A673 (cell line): ENCODE measurements at regions not wholly inside any gene's neighbourhood (a gene's known extent, or its start where the extent isn't known, plus 50 kb on each side); places are given as distances from the start of the nearest gene placed in this dataset.

ENCODE experiments used
- BruUV-seq: library from RNA; stranded (reverse); fragments of 400-500 nt; replicated peaks from 2 replicates; lab custom pipeline; 2021; lab: Mats Ljungman, UMichigan
- CTCF ChIA-PET: fragments of 300-600 bp; sonication (Branson Sonifier 250); formaldehyde crosslinking; loops from one replicate; lab custom pipeline; 2022; ENCODE audit warnings: antibody characterized with exemption; lab: Charles Lee
- POLR2A ChIA-PET: fragments of 300-600 bp; sonication (Branson Sonifier 250); formaldehyde crosslinking; loops from one replicate; lab custom pipeline; 2022; ENCODE audit warnings: antibody characterized with exemption; ENCODE audit not compliant: low non-redundant PET; lab: Charles Lee
- DNase-seq: peaks from one replicate; pipeline ENCODE4 v3.0.0-alpha.2; 2015; ENCODE audit warnings: low spot score
- H3K27ac ChIP-seq: fragments of 200-600 bp; sonication (generic); 2 replicates; pipeline ENCODE4 v1.5.1; 2016; ENCODE audit warnings: mixed run types, low read depth, mild to moderate bottlenecking, mixed read lengths, antibody characterized with exemption, low read length; ENCODE audit not compliant: poor library complexity, severe bottlenecking
- H3K27me3 ChIP-seq: fragments of 200-600 bp; sonication (generic); replicated peaks from 2 replicates; pipeline ENCODE4 v1.6.1; 2017; ENCODE audit warnings: mixed run types, low read depth, mild to moderate bottlenecking, mixed read lengths, antibody characterized with exemption, low read length; ENCODE audit not compliant: insufficient read depth, poor library complexity
- H3K36me3 ChIP-seq: fragments of 200-600 bp; sonication (generic); 2 replicates; pipeline ENCODE4 v1.6.1; 2016; ENCODE audit warnings: mixed run types, mild to moderate bottlenecking, mixed read lengths, antibody characterized with exemption, low read length; ENCODE audit not compliant: insufficient read depth, poor library complexity, severe bottlenecking
- H3K4me1 ChIP-seq: fragments of 200-600 bp; sonication (generic); 2 replicates; pipeline ENCODE4 v1.6.1; 2017; ENCODE audit warnings: mixed run types, mild to moderate bottlenecking, mixed read lengths, antibody characterized with exemption, low read length; ENCODE audit not compliant: insufficient read depth, poor library complexity, severe bottlenecking
- H3K4me3 ChIP-seq: fragments of 200-600 bp; sonication (generic); 2 replicates; pipeline ENCODE4 v1.5.1; 2016; ENCODE audit warnings: low read depth, mixed run types, mild to moderate bottlenecking, mixed read lengths, low read length; ENCODE audit not compliant: poor library complexity, severe bottlenecking
- H3K9me3 ChIP-seq: fragments of 200-600 bp; sonication (generic); 2 replicates; pipeline ENCODE4 v1.6.1; 2016; ENCODE audit warnings: mixed run types, low read depth, mild to moderate bottlenecking, mixed read lengths, antibody characterized with exemption, low read length; ENCODE audit not compliant: poor library complexity, severe bottlenecking
- EZH2 ChIP-seq: fragments of 200-600 bp; sonication (generic); IDR thresholded peaks from 2 replicates; pipeline ENCODE4 v1.6.1; 2017; ENCODE audit warnings: borderline replicate concordance, low read depth, mild to moderate bottlenecking, mixed read lengths, antibody characterized with exemption, low read length; ENCODE audit not compliant: poor library complexity, severe bottlenecking
- intact Hi-C: fragments of 100-400 bp; cut with micrococcal nuclease; formaldehyde crosslinking; loops from one replicate; pipeline ENCODE4 v1.10.0; 2022; ENCODE audit not compliant: unreplicated experiment
- TF ChIP-seq, protein P1 (sequence below): fragments of 300-800, 200-600 bp; sonication (generic); conservative IDR thresholded peaks from 2 replicates; pipeline ENCODE4 v1.5.1; 2017; ENCODE audit warnings: low read depth, mild to moderate bottlenecking, antibody characterized with exemption, low read length, moderate library complexity, mixed read lengths

DNA sequence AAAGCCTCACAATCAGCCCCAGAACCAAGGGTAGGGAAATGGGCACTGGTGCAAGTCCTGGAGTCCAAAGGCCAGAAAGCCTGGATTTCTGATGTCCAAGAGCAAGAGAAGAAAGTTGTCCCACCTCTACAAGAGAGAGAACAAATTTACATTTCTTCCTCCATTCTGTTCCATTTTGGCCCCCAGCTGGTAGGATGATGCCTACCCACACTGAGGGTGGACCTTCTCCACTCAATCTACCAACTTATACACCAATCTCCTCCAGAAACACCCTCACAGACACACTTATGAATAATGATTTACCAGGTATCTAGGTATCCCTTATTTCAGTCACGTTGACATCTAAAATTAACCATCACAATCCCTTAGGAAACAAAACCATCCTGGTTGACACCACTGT is 367.8 kb upstream of the GRIA3 start:
- DNase-seq = no peak
- POLR2A ChIA-PET = no interaction called here
- Histone ChIP-seq H3K9me3 (peaks cover 25% of the 10 kb centered on the region), H3K36me3 (no peaks in the 10 kb centered on the region), H3K27me3 (no peaks in the 10 kb centered on the region), H3K4me3 (no peak overlapping the region), H3K27ac (no peak overlapping the region), H3K4me1 (no peaks in the 10 kb centered on the region)
- BruUV-seq = no TSS peak
- intact Hi-C loops = no loop called here
- no peak for TF ChIP-seq EZH2
- TF ChIP-seq, protein P1, sequence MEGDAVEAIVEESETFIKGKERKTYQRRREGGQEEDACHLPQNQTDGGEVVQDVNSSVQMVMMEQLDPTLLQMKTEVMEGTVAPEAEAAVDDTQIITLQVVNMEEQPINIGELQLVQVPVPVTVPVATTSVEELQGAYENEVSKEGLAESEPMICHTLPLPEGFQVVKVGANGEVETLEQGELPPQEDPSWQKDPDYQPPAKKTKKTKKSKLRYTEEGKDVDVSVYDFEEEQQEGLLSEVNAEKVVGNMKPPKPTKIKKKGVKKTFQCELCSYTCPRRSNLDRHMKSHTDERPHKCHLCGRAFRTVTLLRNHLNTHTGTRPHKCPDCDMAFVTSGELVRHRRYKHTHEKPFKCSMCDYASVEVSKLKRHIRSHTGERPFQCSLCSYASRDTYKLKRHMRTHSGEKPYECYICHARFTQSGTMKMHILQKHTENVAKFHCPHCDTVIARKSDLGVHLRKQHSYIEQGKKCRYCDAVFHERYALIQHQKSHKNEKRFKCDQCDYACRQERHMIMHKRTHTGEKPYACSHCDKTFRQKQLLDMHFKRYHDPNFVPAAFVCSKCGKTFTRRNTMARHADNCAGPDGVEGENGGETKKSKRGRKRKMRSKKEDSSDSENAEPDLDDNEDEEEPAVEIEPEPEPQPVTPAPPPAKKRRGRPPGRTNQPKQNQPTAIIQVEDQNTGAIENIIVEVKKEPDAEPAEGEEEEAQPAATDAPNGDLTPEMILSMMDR = no peak
- CTCF ChIA-PET = no interaction called here

DNA sequence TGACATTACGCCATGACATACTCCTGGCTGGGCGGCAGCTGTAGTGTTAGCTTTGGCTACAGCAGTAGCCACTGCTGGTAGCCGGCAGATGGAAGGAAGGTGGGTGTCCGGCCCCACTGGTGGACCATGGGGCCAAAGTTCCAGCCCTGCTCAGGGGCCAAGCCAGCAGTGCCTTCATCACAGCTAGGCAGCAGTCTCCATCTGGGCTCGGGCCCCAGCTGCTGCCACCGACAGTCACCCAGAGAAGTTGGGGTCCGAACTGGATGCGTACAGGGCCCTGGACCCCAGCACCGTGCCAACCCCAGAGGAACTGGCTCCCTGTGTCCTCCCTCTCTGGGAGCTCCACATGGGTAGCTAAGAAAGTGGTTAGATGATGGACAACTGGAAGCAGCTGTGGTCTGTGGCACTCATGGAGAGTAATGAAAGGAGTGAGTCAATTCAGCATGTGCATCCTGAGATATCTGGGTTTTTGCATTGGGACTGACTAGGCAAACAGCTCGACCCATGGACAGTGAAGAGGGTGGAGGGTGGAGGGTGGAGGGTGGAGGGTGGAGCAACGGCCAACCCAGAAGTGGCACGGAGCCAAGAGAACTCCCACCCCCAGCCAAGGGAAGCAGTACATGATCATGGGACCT is 366.6 kb upstream of the GRIA3 start:
- Histone ChIP-seq H3K4me1 (no peaks in the 10 kb centered on the region), H3K27me3 (no peaks in the 10 kb centered on the region), H3K36me3 (no peaks in the 10 kb centered on the region), H3K9me3 (peaks cover 27% of the 10 kb centered on the region), H3K4me3 (no peak overlapping the region), H3K27ac (no peak overlapping the region)
- intact Hi-C loops = no loop called here
- DNase-seq = no peak
- POLR2A ChIA-PET = no interaction called here
- CTCF ChIA-PET = no interaction called here
- no TSS peak for BruUV-seq
- TF ChIP-seq, protein P1 = no peak
- TF ChIP-seq EZH2 = no peak

DNA sequence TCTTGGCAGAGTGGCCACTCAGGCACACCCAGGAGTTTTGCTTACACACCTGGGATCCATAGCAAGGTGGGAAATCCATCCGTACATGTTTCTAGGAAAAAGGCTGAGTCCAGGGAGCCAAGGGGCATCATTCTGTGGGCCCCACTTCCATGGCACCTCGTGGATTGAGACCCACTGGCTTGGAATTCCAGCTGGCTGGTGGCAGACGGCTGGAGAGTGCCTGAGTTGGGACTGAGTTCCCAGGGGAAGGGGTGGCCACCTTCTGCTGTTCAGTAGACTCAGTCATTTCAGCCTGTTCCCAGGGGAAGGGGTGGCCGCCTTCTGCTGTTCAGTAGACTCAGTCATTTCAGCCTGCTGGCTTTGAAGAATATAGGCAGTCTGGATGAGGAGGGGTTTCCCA is 366.0 kb upstream of the GRIA3 start:
- POLR2A ChIA-PET = no interaction called here
- TF ChIP-seq, protein P1 = no peak
- no peak for TF ChIP-seq EZH2
- Histone ChIP-seq H3K9me3 (peaks cover 27% of the 10 kb centered on the region), H3K4me3 (no peak overlapping the region), H3K4me1 (no peaks in the 10 kb centered on the region), H3K27ac (no peak overlapping the region), H3K27me3 (no peaks in the 10 kb centered on the region), H3K36me3 (no peaks in the 10 kb centered on the region)
- CTCF ChIA-PET = no interaction called here
- intact Hi-C loops = no loop called here
- no TSS peak for BruUV-seq
- no peak for DNase-seq
